Immature natural killer cell (primary cell): ENCODE measurements at regions not wholly inside any gene's neighbourhood (a gene's known extent, or its start where the extent isn't known, plus 50 kb on each side); places are given as distances from the start of the nearest gene placed in this dataset.

ENCODE experiments used
- DNase-seq, 3 donors: peaks; one replicate each; pipeline ENCODE4 v3.0.0; 2022; ENCODE audit warnings: mixed read lengths in 1 of 3
- H3K27ac Mint-ChIP-seq, 6 donors: one replicate each; pipeline ENCODE4 v1.8.0; 2020; ENCODE audit warnings: mixed read lengths in 6 of 6, mild to moderate bottlenecking in 5 of 6, inconsistent platforms in 4 of 6, moderate library complexity in 3 of 6
- H3K27me3 Mint-ChIP-seq, 3 donors: one replicate each; pipeline ENCODE4 v1.8.0; 2020 to 2021; ENCODE audit warnings: low read depth in 3 of 3, mild to moderate bottlenecking in 3 of 3, mixed read lengths in 3 of 3, moderate library complexity in 3 of 3, inconsistent platforms in 1 of 3
- H3K36me3 Mint-ChIP-seq, 3 donors: one replicate each; pipeline ENCODE4 v1.8.0; 2020; ENCODE audit warnings: mixed read lengths in 3 of 3, inconsistent platforms in 2 of 3, mild to moderate bottlenecking in 2 of 3
- H3K4me1 Mint-ChIP-seq, 2 donors: one replicate each; pipeline ENCODE4 v1.8.0; 2020; ENCODE audit warnings: inconsistent platforms in 2 of 2, mild to moderate bottlenecking in 2 of 2, mixed read lengths in 2 of 2, moderate library complexity in 1 of 2
- H3K4me3 Mint-ChIP-seq, 5 donors: one replicate each; pipeline ENCODE4 v1.8.0; 2020; ENCODE audit warnings: mild to moderate bottlenecking in 5 of 5, mixed read lengths in 5 of 5, inconsistent platforms in 3 of 5, moderate library complexity in 3 of 5
- H3K9me3 Mint-ChIP-seq, 6 donors: one replicate each; pipeline ENCODE4 v1.8.0; 2020; ENCODE audit warnings: mild to moderate bottlenecking in 6 of 6, mixed read lengths in 6 of 6, inconsistent platforms in 4 of 6, moderate library complexity in 3 of 6

DNA sequence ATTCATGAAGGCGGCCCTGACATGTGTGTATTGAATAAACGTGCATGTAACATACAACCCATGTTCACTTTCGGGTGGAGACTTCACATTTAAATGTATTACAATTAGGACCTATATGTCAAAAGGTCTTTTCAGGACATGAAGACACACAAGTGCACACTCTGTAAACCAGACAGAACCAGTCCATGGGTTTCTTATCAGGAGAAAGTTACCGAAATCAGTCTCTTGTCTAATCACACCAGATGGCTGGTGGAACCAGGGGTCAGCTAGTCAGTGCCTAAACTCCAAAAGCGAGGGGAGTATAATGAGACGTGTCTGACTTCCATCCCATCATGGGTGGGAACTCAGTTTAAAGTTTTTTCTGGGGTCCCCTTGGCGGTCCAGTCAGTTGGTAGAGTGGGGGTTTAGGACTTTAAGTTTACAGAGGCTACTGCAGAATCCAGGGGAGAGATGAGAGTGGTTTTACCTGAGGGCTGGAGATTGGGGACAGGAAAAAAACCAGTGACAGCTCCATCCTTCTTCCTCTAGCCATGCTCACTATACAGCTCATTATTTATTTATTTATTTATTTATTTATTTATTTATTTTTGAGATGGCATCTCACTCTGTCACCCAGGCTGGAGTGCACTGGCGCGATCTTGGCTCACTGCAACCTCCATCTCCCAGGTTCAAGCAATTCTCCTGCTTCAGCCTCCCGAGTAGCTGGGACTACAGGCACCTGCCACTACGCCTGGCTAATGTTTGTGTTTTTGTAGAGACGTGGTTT is 251.3 kb upstream of the LYZL1 start:
- Mint-ChIP-seq H3K27ac (no peak overlapping the region), H3K4me1 (no peaks in the 10 kb centered on the region), H3K27me3 (peaks cover 0 to 5% (median 2%) of the 10 kb centered on the region in 3 donors), H3K36me3 (no peaks in the 10 kb centered on the region), H3K9me3 (peaks cover 0 to 7% (median 0%) of the 10 kb centered on the region in 6 donors), H3K4me3 (no peak overlapping the region)
- no peak for DNase-seq

DNA sequence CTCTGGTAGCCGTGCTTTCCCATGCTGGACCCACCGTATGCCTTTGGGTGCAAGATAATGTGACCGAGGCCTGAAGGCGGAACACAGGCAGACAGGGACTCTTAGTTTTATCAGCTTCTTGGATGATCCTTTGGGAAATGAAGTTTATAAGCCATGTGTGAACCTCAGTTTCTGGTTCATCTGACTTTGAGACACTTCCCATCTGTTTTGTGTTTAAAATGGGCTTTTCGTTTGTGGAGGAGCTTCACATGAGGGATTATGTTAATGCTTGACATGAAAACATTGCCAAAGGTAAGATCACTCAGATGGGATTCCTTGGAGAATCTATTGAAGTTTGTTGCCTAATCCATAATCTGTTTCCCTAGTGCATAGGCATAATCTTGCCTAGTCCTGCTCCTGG is 249.8 kb upstream of the LYZL1 start:
- no peak for DNase-seq
- Mint-ChIP-seq H3K36me3 (no peaks in the 10 kb centered on the region), H3K27me3 (peaks cover 0 to 5% (median 2%) of the 10 kb centered on the region in 3 donors), H3K4me3 (no peak overlapping the region), H3K4me1 (no peaks in the 10 kb centered on the region), H3K27ac (no peak overlapping the region), H3K9me3 (peaks cover 0 to 7% (median 0%) of the 10 kb centered on the region in 6 donors)

DNA sequence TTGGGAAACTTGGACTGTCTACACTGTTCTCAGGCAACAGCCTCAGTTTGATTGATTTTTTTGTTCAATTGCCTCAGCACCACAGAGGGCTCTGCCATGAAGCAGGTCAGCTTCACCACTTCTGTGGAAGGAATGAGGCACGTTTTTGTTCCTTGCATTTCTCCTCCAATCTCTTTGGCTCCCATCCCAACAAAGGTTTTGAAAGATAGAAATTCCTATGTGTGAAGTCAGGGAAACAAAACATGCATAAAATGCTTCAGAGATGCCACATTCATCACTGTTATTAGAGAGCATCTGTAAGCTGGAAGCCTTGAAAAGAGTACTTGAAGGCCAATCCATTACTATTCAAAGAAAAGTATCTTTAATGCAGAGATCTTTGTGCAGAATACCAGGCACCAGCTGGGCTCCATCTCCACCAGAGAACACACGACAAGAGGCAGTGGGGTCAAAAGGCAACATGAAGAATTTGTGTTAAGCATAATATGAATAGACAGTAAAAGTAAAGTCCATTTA is 249.1 kb upstream of the LYZL1 start:
- H3K36me3 Mint-ChIP-seq: no peaks in the 10 kb centered on the region
- no peak overlapping the region for H3K4me3 Mint-ChIP-seq
- H3K4me1 Mint-ChIP-seq: no peaks in the 10 kb centered on the region
- no peak overlapping the region for H3K27ac Mint-ChIP-seq
- no peak for DNase-seq
- H3K9me3 Mint-ChIP-seq: peaks cover 0 to 7% (median 0%) of the 10 kb centered on the region in 6 donors
- peaks cover 0 to 5% (median 2%) of the 10 kb centered on the region in 3 donors for H3K27me3 Mint-ChIP-seq

DNA sequence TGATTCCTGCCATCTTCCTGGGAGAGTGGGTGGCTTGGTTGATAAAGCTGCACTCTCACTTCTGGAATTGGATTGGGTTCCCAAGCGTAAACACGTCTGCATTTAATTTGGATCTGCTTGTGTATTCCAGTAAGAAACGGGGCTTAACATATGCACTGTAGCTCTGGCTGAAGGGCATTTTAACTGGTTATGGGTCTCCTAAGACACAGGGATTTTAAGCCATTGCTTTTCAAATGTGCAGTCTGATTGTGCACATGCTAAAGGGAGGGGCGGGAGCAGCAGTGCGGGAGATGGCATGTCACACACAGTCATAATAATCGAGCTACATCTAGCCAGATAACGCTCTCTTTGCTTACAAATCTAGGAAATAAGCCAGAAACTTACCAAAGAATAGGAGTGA is 247.3 kb upstream of the LYZL1 start:
- Mint-ChIP-seq H3K27ac (no peak overlapping the region), H3K9me3 (peaks cover 0 to 7% (median 0%) of the 10 kb centered on the region in 6 donors), H3K36me3 (no peaks in the 10 kb centered on the region), H3K4me3 (no peak overlapping the region), H3K27me3 (peaks cover 0 to 5% (median 2%) of the 10 kb centered on the region in 3 donors), H3K4me1 (no peaks in the 10 kb centered on the region)
- no peak for DNase-seq

DNA sequence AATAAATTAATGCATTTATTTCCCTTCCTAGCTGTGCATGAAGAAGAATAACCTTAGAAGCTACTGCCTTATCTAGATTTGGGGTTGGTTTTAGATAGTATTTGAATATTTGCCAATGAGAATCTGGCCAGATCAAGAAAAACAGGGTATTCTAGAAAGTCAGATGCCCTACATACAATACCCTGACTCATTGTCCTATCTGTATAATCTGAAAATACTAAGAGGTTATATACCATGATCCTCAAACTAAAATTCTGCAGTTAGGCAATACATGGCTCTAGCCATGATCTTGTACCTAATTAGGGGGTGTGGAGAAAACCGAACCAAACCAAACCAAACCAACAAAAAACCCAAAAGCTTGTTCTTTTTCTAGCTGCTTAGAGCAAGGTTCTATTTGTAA is 240.4 kb upstream of the LYZL1 start:
- DNase-seq: no peak
- H3K27me3 Mint-ChIP-seq: peaks cover 0 to 10% (median 5%) of the 10 kb centered on the region in 3 donors

DNA sequence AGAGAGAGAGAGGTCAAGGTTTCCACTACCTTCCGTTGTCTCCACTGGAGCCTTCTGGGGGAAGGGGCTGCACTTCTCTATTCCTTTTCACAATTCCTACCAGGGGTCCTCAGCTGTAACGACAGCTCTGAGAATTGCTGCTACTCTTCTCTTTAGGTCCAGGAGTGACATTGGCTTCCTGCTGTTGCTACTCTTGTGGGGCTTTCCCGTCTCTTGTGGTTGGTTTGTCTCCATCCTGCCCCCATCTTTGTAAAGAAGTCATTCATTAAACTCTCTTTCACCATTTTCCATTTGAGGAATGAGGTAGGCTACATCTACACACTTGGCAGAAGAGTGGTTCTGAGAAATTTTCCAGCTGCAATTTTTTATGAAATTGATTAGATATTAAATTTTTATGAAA is 238.8 kb upstream of the LYZL1 start:
- H3K27me3 Mint-ChIP-seq: peaks cover 0 to 10% (median 5%) of the 10 kb centered on the region in 3 donors
- no peaks in the 10 kb centered on the region for H3K9me3 Mint-ChIP-seq
- H3K4me3 Mint-ChIP-seq: no peak overlapping the region
- no peaks in the 10 kb centered on the region for H3K36me3 Mint-ChIP-seq
- no peak for DNase-seq
- no peaks in the 10 kb centered on the region for H3K4me1 Mint-ChIP-seq
- no peak overlapping the region for H3K27ac Mint-ChIP-seq

More for the DNA sequence above, 240.4 kb upstream of the LYZL1 start:
- H3K27ac Mint-ChIP-seq: no peak overlapping the region
- H3K9me3 Mint-ChIP-seq: no peaks in the 10 kb centered on the region
- H3K4me3 Mint-ChIP-seq: no peak overlapping the region
- H3K4me1 Mint-ChIP-seq: no peaks in the 10 kb centered on the region
- H3K36me3 Mint-ChIP-seq: no peaks in the 10 kb centered on the region

DNA sequence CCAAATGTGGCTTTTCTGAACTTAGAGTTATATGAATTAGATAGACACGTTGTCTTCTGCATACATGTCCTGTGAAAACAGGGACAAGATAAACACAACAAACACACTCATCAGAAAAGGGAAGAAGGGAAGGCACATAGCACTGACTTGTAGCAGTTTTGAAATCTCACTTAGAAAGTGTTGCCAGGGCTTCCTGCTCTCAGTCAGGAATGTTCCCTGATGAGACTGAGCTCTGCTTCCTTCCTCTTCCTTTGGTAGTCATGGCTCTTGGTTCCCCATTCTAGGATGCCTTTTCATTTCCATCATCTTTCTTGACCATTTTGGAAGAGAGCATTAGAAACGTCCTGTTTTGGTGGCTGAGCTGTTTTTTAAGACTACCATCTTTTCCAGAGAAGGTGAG is 233.8 kb upstream of the LYZL1 start:
- Mint-ChIP-seq H3K9me3 (no peaks in the 10 kb centered on the region), H3K36me3 (no peaks in the 10 kb centered on the region), H3K4me3 (no peak overlapping the region), H3K27ac (no peak overlapping the region), H3K4me1 (no peaks in the 10 kb centered on the region), H3K27me3 (peaks cover 0 to 10% (median 5%) of the 10 kb centered on the region in 3 donors)
- DNase-seq: no peak

DNA sequence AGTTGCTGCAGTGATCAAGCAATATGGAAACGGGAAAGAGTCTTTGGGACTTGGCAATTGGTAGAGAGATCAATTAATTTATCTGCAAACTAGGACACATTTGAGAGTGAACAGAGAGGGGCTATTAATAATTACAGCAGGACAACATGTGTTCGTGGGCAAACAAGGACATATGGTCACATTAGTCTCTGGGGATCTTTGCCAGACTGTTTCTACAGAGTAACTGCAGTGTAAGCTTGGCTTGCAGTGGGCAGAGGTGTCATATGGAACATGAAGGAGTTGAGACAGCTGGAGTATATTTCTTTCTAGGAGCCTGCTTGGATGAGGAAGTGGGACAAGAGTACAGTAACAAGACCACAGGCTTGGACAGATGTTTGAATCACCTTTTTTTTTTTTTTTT is 232.1 kb upstream of the LYZL1 start:
- DNase-seq: no peak
- Mint-ChIP-seq H3K27me3 (peaks cover 2 to 6% (median 3%) of the 10 kb centered on the region in 3 donors), H3K4me3 (no peak overlapping the region), H3K27ac (no peak overlapping the region), H3K4me1 (no peaks in the 10 kb centered on the region), H3K36me3 (no peaks in the 10 kb centered on the region), H3K9me3 (no peaks in the 10 kb centered on the region)

DNA sequence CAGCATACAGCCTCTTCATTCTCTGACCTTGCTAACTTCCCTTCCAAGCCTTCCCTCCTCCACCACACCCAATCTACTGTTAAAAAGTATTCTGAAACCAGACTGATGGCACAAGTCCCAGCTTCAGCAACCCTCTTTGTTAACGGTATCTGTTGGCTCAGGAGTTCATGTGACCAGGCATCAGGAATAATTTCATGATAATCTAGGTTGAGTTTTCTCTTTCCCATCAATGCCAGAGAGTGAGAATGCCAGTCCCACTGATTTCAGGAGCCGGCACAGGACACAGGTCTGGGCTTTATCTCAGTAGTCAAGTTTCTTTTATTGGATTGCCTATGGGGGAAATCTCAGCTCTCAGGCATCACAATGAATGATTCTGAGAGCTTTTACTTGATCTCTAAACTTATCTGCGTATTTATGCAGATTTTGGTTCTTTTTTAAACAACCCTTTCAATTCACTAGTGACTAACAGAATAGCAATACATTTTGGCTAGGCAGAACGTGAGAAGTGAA is 231.0 kb upstream of the LYZL1 start:
- peaks cover 2 to 3% (median 3%) of the 10 kb centered on the region in 3 donors for H3K27me3 Mint-ChIP-seq
- H3K27ac Mint-ChIP-seq: no peak overlapping the region
- no peaks in the 10 kb centered on the region for H3K9me3 Mint-ChIP-seq
- H3K4me1 Mint-ChIP-seq: no peaks in the 10 kb centered on the region
- no peaks in the 10 kb centered on the region for H3K36me3 Mint-ChIP-seq
- H3K4me3 Mint-ChIP-seq: no peak overlapping the region
- no peak for DNase-seq

DNA sequence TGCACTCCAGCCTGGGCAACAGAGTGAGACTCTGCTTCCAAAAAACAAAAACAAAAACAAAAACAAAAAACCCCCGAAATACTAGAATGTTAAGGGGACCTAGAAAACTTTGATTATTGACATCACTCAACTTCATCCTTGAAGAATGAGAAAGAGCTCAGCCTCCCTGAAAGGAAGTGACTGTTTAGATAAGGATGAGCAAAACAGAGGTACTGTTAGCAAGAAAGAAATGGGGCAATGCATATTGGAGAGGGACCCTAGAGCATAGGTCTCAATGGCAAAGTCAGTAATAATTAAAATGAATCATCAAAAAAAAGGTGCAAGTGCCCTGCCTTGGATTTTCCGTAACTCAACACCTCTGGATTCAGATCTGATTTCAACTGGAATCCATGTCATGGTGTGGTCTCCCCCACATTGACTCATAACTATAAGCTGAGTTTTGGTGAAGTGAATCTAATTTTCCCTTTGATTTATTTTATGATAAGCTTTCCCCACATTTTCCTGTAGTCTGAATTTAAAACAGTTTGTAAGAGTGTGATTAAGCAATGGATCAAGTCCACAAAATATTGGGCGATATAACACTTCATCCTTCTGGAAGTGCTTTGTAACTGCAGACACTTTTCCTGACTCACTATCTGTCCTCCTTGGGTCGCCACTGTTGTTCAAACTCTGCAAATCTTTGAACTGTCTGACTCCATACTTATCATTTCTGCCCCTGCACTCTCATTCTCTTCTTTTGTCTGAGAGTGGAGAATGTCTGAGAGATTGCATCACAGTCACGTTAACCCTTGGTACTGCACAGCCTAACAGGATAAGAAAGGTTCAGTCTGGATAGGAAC is 224.8 kb upstream of the LYZL1 start:
- no peaks in the 10 kb centered on the region for H3K9me3 Mint-ChIP-seq
- H3K27me3 Mint-ChIP-seq: peaks cover 0 to 2% (median 1%) of the 10 kb centered on the region in 3 donors
- no peak overlapping the region for H3K27ac Mint-ChIP-seq
- no peak overlapping the region for H3K4me3 Mint-ChIP-seq
- H3K36me3 Mint-ChIP-seq: no peaks in the 10 kb centered on the region
- H3K4me1 Mint-ChIP-seq: no peaks in the 10 kb centered on the region
- DNase-seq: no peak

DNA sequence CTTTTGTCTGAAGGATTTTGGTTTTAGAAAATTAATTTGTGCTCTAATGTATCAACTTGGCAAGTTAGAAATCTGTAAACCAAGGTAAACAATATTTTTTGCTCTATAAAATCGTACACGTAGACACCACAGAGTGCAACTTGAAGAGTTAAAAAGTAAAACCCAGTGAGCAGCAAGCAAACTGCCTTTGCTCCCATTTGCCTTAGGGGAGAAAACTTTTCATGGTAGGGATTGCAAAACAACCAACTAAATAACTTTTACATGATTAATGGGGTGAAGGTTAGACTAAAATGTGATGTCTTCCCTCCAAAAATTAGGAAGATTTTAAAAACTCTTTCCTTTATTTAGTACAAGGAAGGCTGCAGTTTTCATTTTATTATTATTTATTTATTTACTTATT is 224.2 kb upstream of the LYZL1 start:
- Mint-ChIP-seq H3K9me3 (no peaks in the 10 kb centered on the region), H3K36me3 (no peaks in the 10 kb centered on the region), H3K27me3 (peaks cover 0 to 2% (median 1%) of the 10 kb centered on the region in 3 donors), H3K4me3 (no peak overlapping the region), H3K4me1 (no peaks in the 10 kb centered on the region), H3K27ac (no peak overlapping the region)
- DNase-seq: no peak

DNA sequence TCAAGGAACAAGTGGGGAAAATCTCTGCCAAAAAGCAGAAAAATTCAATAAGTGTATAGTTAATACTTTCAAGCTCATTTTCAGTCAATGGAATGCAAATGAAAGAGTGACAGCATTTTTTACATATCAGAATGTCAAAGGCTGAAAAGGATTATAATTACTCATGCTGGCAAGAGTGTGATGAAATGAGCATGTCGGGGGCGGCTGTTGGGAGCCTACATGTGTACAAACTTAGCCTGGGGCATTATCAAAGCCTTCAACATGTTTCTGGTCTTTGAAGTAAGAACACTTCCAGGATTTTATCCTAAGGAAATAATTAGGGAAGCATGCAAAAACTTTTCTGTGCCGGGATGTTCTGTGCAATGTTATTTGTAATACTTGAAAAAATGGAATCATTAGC is 221.7 kb upstream of the LYZL1 start:
- no peak for DNase-seq
- no peaks in the 10 kb centered on the region for H3K4me1 Mint-ChIP-seq
- H3K36me3 Mint-ChIP-seq: no peaks in the 10 kb centered on the region
- H3K27ac Mint-ChIP-seq: no peak overlapping the region
- peaks cover 0 to 1% (median 1%) of the 10 kb centered on the region in 3 donors for H3K27me3 Mint-ChIP-seq
- no peak overlapping the region for H3K4me3 Mint-ChIP-seq
- no peaks in the 10 kb centered on the region for H3K9me3 Mint-ChIP-seq

DNA sequence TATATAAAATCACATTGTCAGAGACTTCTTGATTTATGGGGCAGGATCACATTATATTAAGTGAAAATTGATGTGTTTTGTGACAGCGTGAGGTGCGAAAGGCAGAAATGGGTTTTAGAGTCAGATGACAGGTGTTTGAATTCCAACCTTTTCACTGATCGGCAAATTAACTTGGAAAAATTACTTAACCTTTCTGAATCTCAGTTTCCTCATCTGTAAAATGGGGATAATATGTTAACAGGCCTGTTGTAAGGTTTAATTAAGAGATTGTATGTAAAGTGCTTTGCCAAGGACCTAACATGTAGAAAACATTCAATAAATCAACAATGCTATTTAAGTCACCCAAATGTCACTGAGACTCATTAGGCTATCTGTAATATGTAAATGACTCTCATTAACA is 221.2 kb upstream of the LYZL1 start:
- Mint-ChIP-seq H3K4me3 (no peak overlapping the region), H3K27ac (no peak overlapping the region), H3K27me3 (peaks cover 0 to 1% (median 1%) of the 10 kb centered on the region in 3 donors), H3K4me1 (no peaks in the 10 kb centered on the region), H3K36me3 (no peaks in the 10 kb centered on the region), H3K9me3 (no peaks in the 10 kb centered on the region)
- no peak for DNase-seq

DNA sequence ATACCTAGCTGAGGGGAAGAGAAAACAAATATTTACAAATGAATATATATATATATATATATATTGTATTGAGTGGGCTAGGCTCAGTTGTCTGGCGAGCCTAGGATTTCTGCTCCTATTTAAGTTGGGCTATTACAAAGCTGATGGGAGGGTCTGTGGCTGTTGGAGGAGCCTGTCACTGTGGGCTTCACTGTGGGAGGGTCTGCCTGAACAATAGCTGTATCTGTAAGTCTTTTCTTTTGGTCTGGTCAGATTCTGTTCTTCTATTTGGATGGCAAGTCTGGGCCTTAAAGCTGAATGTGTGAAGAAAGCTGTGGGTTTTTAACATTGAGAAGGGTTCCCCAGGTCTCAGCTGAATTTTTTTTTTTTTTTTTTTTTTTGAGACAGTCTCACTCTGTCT is 220.6 kb upstream of the LYZL1 start:
- H3K27me3 Mint-ChIP-seq: peaks cover 0 to 1% (median 1%) of the 10 kb centered on the region in 3 donors
- no peaks in the 10 kb centered on the region for H3K36me3 Mint-ChIP-seq
- H3K9me3 Mint-ChIP-seq: no peaks in the 10 kb centered on the region
- H3K27ac Mint-ChIP-seq: no peak overlapping the region
- no peak for DNase-seq
- no peak overlapping the region for H3K4me3 Mint-ChIP-seq
- H3K4me1 Mint-ChIP-seq: no peaks in the 10 kb centered on the region
